ENCODE measurements at regions not wholly inside any gene's neighbourhood (a gene's known extent, or its start where the extent isn't known, plus 50 kb on each side); places are given as distances from the start of the nearest gene placed in this dataset.

GRCh38 chr10:53109320-53109719, 336.7 kb upstream of the MBL2 start:
- Histone ChIP-seq H3K4me2 (ENCODE audit: low read length, poor library complexity, severe bottlenecking) (no peak overlapping the region), H3K4me3 (ENCODE audit: insufficient read depth in 1 of 2, low read depth in 1 of 2, low read length in 2 of 2) (no peak overlapping the region), H3K36me3 (ENCODE audit: control insufficient read depth in 1 of 2, insufficient read depth in 2 of 2, low read depth in 1 of 2, low read length in 2 of 2) (no peaks in the 10 kb centered on the region), H3K14ac (ENCODE audit: low read length in 2 of 2) (no peak overlapping the region), H4K8ac (ENCODE audit: low read length) (no peak overlapping the region), H2AFZ (ENCODE audit: low read depth, low read length) (no peak overlapping the region), H3K27me3 (ENCODE audit: control insufficient read depth in 1 of 2, insufficient read depth in 1 of 2, low read length in 2 of 2) (no peaks in the 10 kb centered on the region), H2BK12ac (ENCODE audit: low read length in 2 of 2) (no peak overlapping the region), H3K18ac (ENCODE audit: low read depth in 1 of 2, low read length in 2 of 2) (no peak overlapping the region), H3K27ac (ENCODE audit: low read length, poor library complexity, severe bottlenecking) (no peak overlapping the region), H2BK120ac (ENCODE audit: low read depth, low read length) (no peak overlapping the region), H2AK5ac (ENCODE audit: low read length, severe bottlenecking) (no peak overlapping the region), H2BK15ac (ENCODE audit: low read depth, poor library complexity, severe bottlenecking) (no peak overlapping the region), H4K91ac (ENCODE audit: low read length) (no peak overlapping the region), H3K9me3 (ENCODE audit: control insufficient read depth, low read length) (no peaks in the 10 kb centered on the region), H3K9ac (ENCODE audit: low read length) (no peak overlapping the region), H3K23ac (ENCODE audit: low read length in 2 of 2) (no peak overlapping the region), H3K4me1 (ENCODE audit: control insufficient read depth, insufficient read depth, low read depth, low read length) (peaks cover 2% of the 10 kb centered on the region), H3K4ac (ENCODE audit: low read depth in 1 of 2, low read length in 2 of 2) (no peak overlapping the region), H3K79me1 (replicated peaks; ENCODE audit: low read length, poor library complexity, severe bottlenecking) (no peaks in the 10 kb centered on the region), H2BK5ac (ENCODE audit: low read depth, low read length, poor library complexity, severe bottlenecking) (no peak overlapping the region)
- 72% methylated on average over 2 of the region's 2 CpGs for WGBS
- no peak for DNase-seq

GRCh38 chr10:53108317-53108934, 335.8 kb upstream of the MBL2 start:
- no peak overlapping the region for H2BK15ac ChIP-seq (ENCODE audit: low read depth, poor library complexity, severe bottlenecking)

GRCh38 chr10:53107711-53108110, 335.1 kb upstream of the MBL2 start:
- no peak overlapping the region for H3K14ac ChIP-seq (ENCODE audit: low read length in 2 of 2)
- no peak overlapping the region for H4K8ac ChIP-seq (ENCODE audit: low read length)
- H2BK12ac ChIP-seq (ENCODE audit: low read length in 2 of 2): no peak overlapping the region
- no peak overlapping the region for H3K4me2 ChIP-seq (ENCODE audit: low read length, poor library complexity, severe bottlenecking)
- H2BK15ac ChIP-seq (ENCODE audit: low read depth, poor library complexity, severe bottlenecking): no peak overlapping the region
- H2BK5ac ChIP-seq (ENCODE audit: low read depth, low read length, poor library complexity, severe bottlenecking): no peak overlapping the region
- 86% methylated on average over 4 of the region's 5 CpGs for WGBS
- no peak for DNase-seq
- H3K27me3 ChIP-seq (ENCODE audit: control insufficient read depth in 1 of 2, insufficient read depth in 1 of 2, low read length in 2 of 2): no peaks in the 10 kb centered on the region
- no peak overlapping the region for H3K9ac ChIP-seq (ENCODE audit: low read length)
- no peak overlapping the region for H3K18ac ChIP-seq (ENCODE audit: low read depth in 1 of 2, low read length in 2 of 2)
- H3K4ac ChIP-seq (ENCODE audit: low read depth in 1 of 2, low read length in 2 of 2): no peak overlapping the region
- H2AK5ac ChIP-seq (ENCODE audit: low read length, severe bottlenecking): no peak overlapping the region
- H2BK120ac ChIP-seq (ENCODE audit: low read depth, low read length): no peak overlapping the region
- no peaks in the 10 kb centered on the region for H3K36me3 ChIP-seq (ENCODE audit: control insufficient read depth in 1 of 2, insufficient read depth in 2 of 2, low read depth in 1 of 2, low read length in 2 of 2)
- H3K79me1 ChIP-seq (replicated peaks; ENCODE audit: low read length, poor library complexity, severe bottlenecking): no peaks in the 10 kb centered on the region
- H4K91ac ChIP-seq (ENCODE audit: low read length): no peak overlapping the region
- peaks cover 2% of the 10 kb centered on the region for H3K4me1 ChIP-seq (ENCODE audit: control insufficient read depth, insufficient read depth, low read depth, low read length)
- no peak overlapping the region for H3K27ac ChIP-seq (ENCODE audit: low read length, poor library complexity, severe bottlenecking)
- no peak overlapping the region for H3K4me3 ChIP-seq (ENCODE audit: insufficient read depth in 1 of 2, low read depth in 1 of 2, low read length in 2 of 2)
- no peaks in the 10 kb centered on the region for H3K9me3 ChIP-seq (ENCODE audit: control insufficient read depth, low read length)
- H3K23ac ChIP-seq (ENCODE audit: low read length in 2 of 2): no peak overlapping the region
- no peak overlapping the region for H2AFZ ChIP-seq (ENCODE audit: low read depth, low read length)

More at GRCh38 chr10:53108317-53108934, 335.8 kb upstream of the MBL2 start:
- Histone ChIP-seq H2BK120ac (ENCODE audit: low read depth, low read length) (no peak overlapping the region), H3K4ac (ENCODE audit: low read depth in 1 of 2, low read length in 2 of 2) (no peak overlapping the region), H3K4me1 (ENCODE audit: control insufficient read depth, insufficient read depth, low read depth, low read length) (peaks cover 2% of the 10 kb centered on the region), H3K9ac (ENCODE audit: low read length) (no peak overlapping the region), H2BK5ac (ENCODE audit: low read depth, low read length, poor library complexity, severe bottlenecking) (no peak overlapping the region), H3K4me2 (ENCODE audit: low read length, poor library complexity, severe bottlenecking) (no peak overlapping the region), H3K23ac (ENCODE audit: low read length in 2 of 2) (no peak overlapping the region), H2BK12ac (ENCODE audit: low read length in 2 of 2) (no peak overlapping the region), H3K18ac (ENCODE audit: low read depth in 1 of 2, low read length in 2 of 2) (no peak overlapping the region), H3K27ac (ENCODE audit: low read length, poor library complexity, severe bottlenecking) (no peak overlapping the region), H3K36me3 (ENCODE audit: control insufficient read depth in 1 of 2, insufficient read depth in 2 of 2, low read depth in 1 of 2, low read length in 2 of 2) (no peaks in the 10 kb centered on the region), H4K8ac (ENCODE audit: low read length) (no peak overlapping the region), H3K27me3 (ENCODE audit: control insufficient read depth in 1 of 2, insufficient read depth in 1 of 2, low read length in 2 of 2) (no peaks in the 10 kb centered on the region), H3K9me3 (ENCODE audit: control insufficient read depth, low read length) (no peaks in the 10 kb centered on the region), H4K91ac (ENCODE audit: low read length) (no peak overlapping the region), H3K79me1 (replicated peaks; ENCODE audit: low read length, poor library complexity, severe bottlenecking) (no peaks in the 10 kb centered on the region), H3K14ac (ENCODE audit: low read length in 2 of 2) (no peak overlapping the region), H2AK5ac (ENCODE audit: low read length, severe bottlenecking) (no peak overlapping the region), H3K4me3 (ENCODE audit: insufficient read depth in 1 of 2, low read depth in 1 of 2, low read length in 2 of 2) (no peak overlapping the region), H2AFZ (ENCODE audit: low read depth, low read length) (no peak overlapping the region)
- DNase-seq: no peak
- 85% methylated on average over 3 of the region's 4 CpGs for WGBS

GRCh38 chr10:53102424-53102823, 329.8 kb upstream of the MBL2 start:
- Histone ChIP-seq H4K8ac (ENCODE audit: low read length) (no peak overlapping the region), H3K4me2 (ENCODE audit: low read length, poor library complexity, severe bottlenecking) (no peak overlapping the region), H2BK5ac (ENCODE audit: low read depth, low read length, poor library complexity, severe bottlenecking) (no peak overlapping the region), H3K9ac (ENCODE audit: low read length) (no peak overlapping the region), H4K91ac (ENCODE audit: low read length) (no peak overlapping the region), H3K79me1 (replicated peaks; ENCODE audit: low read length, poor library complexity, severe bottlenecking) (no peaks in the 10 kb centered on the region), H2BK15ac (ENCODE audit: low read depth, poor library complexity, severe bottlenecking) (no peak overlapping the region), H2BK120ac (ENCODE audit: low read depth, low read length) (no peak overlapping the region), H3K23ac (ENCODE audit: low read length in 2 of 2) (no peak overlapping the region), H3K4ac (ENCODE audit: low read depth in 1 of 2, low read length in 2 of 2) (no peak overlapping the region), H3K36me3 (ENCODE audit: control insufficient read depth in 1 of 2, insufficient read depth in 2 of 2, low read depth in 1 of 2, low read length in 2 of 2) (no peaks in the 10 kb centered on the region), H3K4me1 (ENCODE audit: control insufficient read depth, insufficient read depth, low read depth, low read length) (peaks cover 2% of the 10 kb centered on the region), H3K27me3 (ENCODE audit: control insufficient read depth in 1 of 2, insufficient read depth in 1 of 2, low read length in 2 of 2) (no peaks in the 10 kb centered on the region), H2BK12ac (ENCODE audit: low read length in 2 of 2) (no peak overlapping the region), H3K27ac (ENCODE audit: low read length, poor library complexity, severe bottlenecking) (no peak overlapping the region), H3K4me3 (ENCODE audit: insufficient read depth in 1 of 2, low read depth in 1 of 2, low read length in 2 of 2) (no peak overlapping the region), H2AK5ac (ENCODE audit: low read length, severe bottlenecking) (no peak overlapping the region), H3K18ac (ENCODE audit: low read depth in 1 of 2, low read length in 2 of 2) (no peak overlapping the region), H3K14ac (ENCODE audit: low read length in 2 of 2) (no peak overlapping the region), H2AFZ (ENCODE audit: low read depth, low read length) (no peak overlapping the region), H3K9me3 (ENCODE audit: control insufficient read depth, low read length) (no peaks in the 10 kb centered on the region)
- WGBS: no CpG with 5 or more reads among the region's 4 CpGs
- no peak for DNase-seq

All from mesenchymal stem cell (in vitro differentiated cells and primary cell).